K562 (cell line): ENCODE measurements at regions not wholly inside any gene's neighbourhood (a gene's known extent, or its start where the extent isn't known, plus 50 kb on each side); places are given as distances from the start of the nearest gene placed in this dataset.

ENCODE experiments used
- ATAC-seq: fragments of 200-7000 bp; cut with Tn5 transposase; 3 replicates; pipeline ENCODE4 v1.9.1; 2020; ENCODE audit warnings: moderate library complexity
- BruUV-seq: library from RNA; stranded (reverse); fragments of 400-500 nt; replicated peaks from 2 replicates; lab custom pipeline; 2021; lab: Mats Ljungman, UMichigan
- CTCF ChIA-PET: fragments of 300-600 bp; formaldehyde crosslinking; extraction: SDS; loops from one replicate; lab custom pipeline; 2021; ENCODE audit warnings: low intra/inter-chr PET ratio; lab: Yijun Ruan, JAX
- POLR2A ChIA-PET: fragments of 300-600, 350-650 bp; sonication (Branson Sonifier 250); formaldehyde crosslinking; extraction: SDS; loops from one replicate; lab custom pipeline; 2021; ENCODE audit warnings: antibody characterized with exemption, inconsistent platforms; lab: Yijun Ruan, JAX
- DNase-seq, 4 experiments: peaks; one replicate each; pipeline versions ENCODE4 v3.0.0 to v3.0.0-alpha.2; 2011 to 2018; ENCODE audit warnings: low spot score in 3 of 4, mixed read lengths in 3 of 4; ENCODE audit errors: extremely low read depth in 1 of 4
- FAIRE-seq: peaks from 2 replicates; lab custom pipeline; 2011; peaks lifted over from hg19 to GRCh38; lab: Jason Lieb, UNC
- H2AFZ ChIP-seq: 2 replicates; pipeline ENCODE4 v1.6.0; 2011; ENCODE audit warnings: low read depth, low read length, control low read depth, inconsistent platforms
- H3K27ac ChIP-seq: fragments of 200-600 bp; 3 replicates; pipeline ENCODE4 v1.8.0; 2011; ENCODE audit warnings: low read depth, mild to moderate bottlenecking, control low read depth, inconsistent platforms, low read length, moderate library complexity, mixed read lengths; ENCODE audit errors: extremely low read depth
- H3K27me3 ChIP-seq, 2 experiments: fragments of 300-600 bp in 1 of 2; 2 replicates in 1 of 2; 3 replicates in 1 of 2; pipeline versions ENCODE4 v1.6.0 to v1.8.0; 2011; ENCODE audit warnings: inconsistent platforms in 2 of 2, low read length in 2 of 2, mild to moderate bottlenecking in 1 of 2, mixed read lengths in 1 of 2, moderate library complexity in 1 of 2; ENCODE audit not compliant: control insufficient read depth in 2 of 2, insufficient read depth in 2 of 2
- H3K36me3 ChIP-seq: fragments of 300-600 bp; 3 replicates; pipeline ENCODE4 v1.8.0; 2011; ENCODE audit warnings: mild to moderate bottlenecking, low read length, inconsistent platforms; ENCODE audit not compliant: control insufficient read depth, insufficient read depth
- H3K4me1 ChIP-seq, 2 experiments: fragments of 200-600 bp in 1 of 2; replicated peaks in 1 of 2; 2 replicates in 1 of 2; 3 replicates in 1 of 2; pipeline versions ENCODE4 v1.5.1 to v1.8.0; 2011; ENCODE audit warnings: inconsistent platforms in 2 of 2, low read length in 2 of 2, mild to moderate bottlenecking in 1 of 2, mixed read lengths in 1 of 2, moderate library complexity in 1 of 2; ENCODE audit not compliant: control insufficient read depth in 2 of 2, insufficient read depth in 2 of 2
- H3K4me2 ChIP-seq: 2 replicates; pipeline ENCODE4 v1.6.1; 2011; ENCODE audit warnings: low read length, control low read depth, inconsistent platforms, mixed read lengths; ENCODE audit not compliant: insufficient read depth
- H3K4me3 ChIP-seq: fragments of 200-600 bp; sonication (generic), shearing (Covaris generic); 2 replicates; pipeline ENCODE4 v1.5.1; 2016; ENCODE audit warnings: control low read depth, inconsistent platforms
- H3K79me2 ChIP-seq: fragments of 200-600 bp; 3 replicates; pipeline ENCODE4 v1.8.0; 2011; ENCODE audit warnings: low read length, inconsistent platforms; ENCODE audit not compliant: control insufficient read depth, insufficient read depth
- H3K9ac ChIP-seq, 2 experiments: 2 replicates each; pipeline versions ENCODE4 v1.6.0 to v1.6.1; 2011; ENCODE audit warnings: low read depth in 2 of 2, low read length in 2 of 2, control low read depth in 1 of 2, inconsistent platforms in 1 of 2, mild to moderate bottlenecking in 1 of 2, mixed read lengths in 1 of 2; ENCODE audit not compliant: insufficient read depth in 1 of 2
- H3K9me1 ChIP-seq: one replicate; pipeline ENCODE4 v1.6.0; 2011; ENCODE audit warnings: inconsistent platforms, mild to moderate bottlenecking, low read length, moderate library complexity; ENCODE audit not compliant: control insufficient read depth, insufficient read depth
- H3K9me3 ChIP-seq: replicated peaks from 2 replicates; pipeline ENCODE4 v1.5.1; 2011; ENCODE audit warnings: low read depth, low read length, inconsistent platforms; ENCODE audit not compliant: control insufficient read depth, insufficient read depth
- H4K20me1 ChIP-seq: replicated peaks from 2 replicates; pipeline ENCODE4 v1.6.1; 2011; ENCODE audit warnings: low read length, inconsistent platforms, mixed read lengths; ENCODE audit not compliant: control insufficient read depth, insufficient read depth
- CGGBP1 ChIP-seq: fragments of 250-450 bp; sonication (Bioruptor Pico); IDR thresholded peaks from 2 replicates; pipeline ENCODE4 v1.9.0; 2021; ENCODE audit warnings: mild to moderate bottlenecking
- CHD2 ChIP-seq: IDR thresholded peaks from 2 replicates; pipeline ENCODE4 v1.6.1; 2011; ENCODE audit warnings: low read depth, low read length
- FOXK1 ChIP-seq: sonication (generic); formaldehyde crosslinking; IDR thresholded peaks from 2 replicates; pipeline ENCODE4 v1.8.0; 2022; ENCODE audit warnings: missing genetic modification reagents, mild to moderate bottlenecking, borderline replicate concordance
- FUS ChIP-seq: fragments of 200-400 bp; formaldehyde crosslinking; optimal IDR thresholded peaks from 2 replicates; pipeline ENCODE3; 2017; ENCODE audit warnings: low read depth, low read length
- HMG20A ChIP-seq: fragments of 450-650 bp; formaldehyde crosslinking; conservative IDR thresholded peaks from 2 replicates; pipeline ENCODE4 v1.4.0; 2020; ENCODE audit warnings: mild to moderate bottlenecking, mixed read lengths
- JUND ChIP-seq, 2 experiments: IDR thresholded peaks; 2 replicates in 1 of 2; 3 replicates in 1 of 2; pipeline ENCODE4 v1.6.1; 2011; ENCODE audit warnings: borderline replicate concordance in 2 of 2, low read depth in 2 of 2, low read length in 2 of 2, improper control_type of control experiment in 1 of 2, missing biosample characterization in 1 of 2, missing genetic modification characterization in 1 of 2, missing genetic modification reagents in 1 of 2
- LARP7 ChIP-seq: fragments of 450-650 bp; IDR thresholded peaks from 2 replicates; pipeline ENCODE4 v1.6.1; 2016
- NFATC3 ChIP-seq: fragments of 450-650 bp; IDR thresholded peaks from 2 replicates; pipeline ENCODE4 v1.6.1; 2017; ENCODE audit warnings: mild to moderate bottlenecking
- NFE2 ChIP-seq: IDR thresholded peaks from 2 replicates; pipeline ENCODE4 v1.6.1; 2014; ENCODE audit warnings: antibody characterized with exemption, low read depth
- NFRKB ChIP-seq: fragments of 450-650 bp; IDR thresholded peaks from 2 replicates; pipeline ENCODE4 v1.6.1; 2016; ENCODE audit warnings: low read depth
- PHB ChIP-seq: fragments of 250-450 bp; sonication (Bioruptor Pico); IDR thresholded peaks from 2 replicates; pipeline ENCODE4 v1.5.0; 2021
- SMARCE1 ChIP-seq: fragments of 450-650 bp; IDR thresholded peaks from 2 replicates; pipeline ENCODE4 v1.7.1; 2016; ENCODE audit warnings: mild to moderate bottlenecking
- ZKSCAN8 ChIP-seq: fragments of 200-800 bp; sonication (Bioruptor generic); IDR thresholded peaks from 2 replicates; pipeline ENCODE4 v1.6.1; 2016; ENCODE audit warnings: missing genetic modification characterization, missing compliant biosample characterization
- ZNF134 ChIP-seq: fragments of 250-450 bp; sonication (Bioruptor Pico); conservative IDR thresholded peaks from 2 replicates; pipeline ENCODE4 v1.4.0; 2020
- ZNF140 ChIP-seq: fragments of 250-450 bp; sonication (Bioruptor Pico); IDR thresholded peaks from 2 replicates; pipeline ENCODE4 v1.8.0; 2021; ENCODE audit warnings: moderate library complexity, mild to moderate bottlenecking, inconsistent platforms
- ZNF217 ChIP-seq: sonication (generic); formaldehyde crosslinking; IDR thresholded peaks from 2 replicates; pipeline ENCODE4 v1.8.0; 2022; ENCODE audit warnings: mild to moderate bottlenecking, missing genetic modification reagents
- ZNF449 ChIP-seq: fragments of 250-450 bp; sonication (Bioruptor Pico); IDR thresholded peaks from 2 replicates; pipeline ENCODE4 v1.8.0; 2022; ENCODE audit warnings: moderate library complexity, mild to moderate bottlenecking, inconsistent platforms
- WGBS: fragments of 100-300 bp; shearing (Covaris generic); methylation state at CpG from one replicate; pipeline ENCODE4 v1.1.6; 2016; ENCODE audit warnings: low coverage, mixed read lengths; ENCODE audit not compliant: insufficient coverage; ENCODE audit errors: missing lambda C conversion rate; 5-methylcytosine and 5-hydroxymethylcytosine counted together
- in situ Hi-C: fragments of 300-500 bp; cut with MboI; formaldehyde crosslinking; loops from 4 replicates; pipeline ENCODE4 v1.15.0; 2018; ENCODE audit warnings: inconsistent platforms, mixed read lengths
- intact Hi-C: fragments of 100-400 bp; cut with micrococcal nuclease; formaldehyde crosslinking; loops from 2 replicates; pipeline ENCODE4 v1.14.2; 2022
- TF ChIP-seq, protein P1 (sequence below), 2 experiments: fragments of 150-350 bp in 1 of 2; IDR thresholded peaks; 2 replicates each; pipeline ENCODE4 v1.6.1; 2012 to 2016; ENCODE audit warnings: low read depth in 2 of 2, low read length in 2 of 2, mild to moderate bottlenecking in 1 of 2, moderate library complexity in 1 of 2

GRCh38 chr2:506451-506850, 170.8 kb downstream of the TMEM18 start (continued):
- TF ChIP-seq, protein P1, sequence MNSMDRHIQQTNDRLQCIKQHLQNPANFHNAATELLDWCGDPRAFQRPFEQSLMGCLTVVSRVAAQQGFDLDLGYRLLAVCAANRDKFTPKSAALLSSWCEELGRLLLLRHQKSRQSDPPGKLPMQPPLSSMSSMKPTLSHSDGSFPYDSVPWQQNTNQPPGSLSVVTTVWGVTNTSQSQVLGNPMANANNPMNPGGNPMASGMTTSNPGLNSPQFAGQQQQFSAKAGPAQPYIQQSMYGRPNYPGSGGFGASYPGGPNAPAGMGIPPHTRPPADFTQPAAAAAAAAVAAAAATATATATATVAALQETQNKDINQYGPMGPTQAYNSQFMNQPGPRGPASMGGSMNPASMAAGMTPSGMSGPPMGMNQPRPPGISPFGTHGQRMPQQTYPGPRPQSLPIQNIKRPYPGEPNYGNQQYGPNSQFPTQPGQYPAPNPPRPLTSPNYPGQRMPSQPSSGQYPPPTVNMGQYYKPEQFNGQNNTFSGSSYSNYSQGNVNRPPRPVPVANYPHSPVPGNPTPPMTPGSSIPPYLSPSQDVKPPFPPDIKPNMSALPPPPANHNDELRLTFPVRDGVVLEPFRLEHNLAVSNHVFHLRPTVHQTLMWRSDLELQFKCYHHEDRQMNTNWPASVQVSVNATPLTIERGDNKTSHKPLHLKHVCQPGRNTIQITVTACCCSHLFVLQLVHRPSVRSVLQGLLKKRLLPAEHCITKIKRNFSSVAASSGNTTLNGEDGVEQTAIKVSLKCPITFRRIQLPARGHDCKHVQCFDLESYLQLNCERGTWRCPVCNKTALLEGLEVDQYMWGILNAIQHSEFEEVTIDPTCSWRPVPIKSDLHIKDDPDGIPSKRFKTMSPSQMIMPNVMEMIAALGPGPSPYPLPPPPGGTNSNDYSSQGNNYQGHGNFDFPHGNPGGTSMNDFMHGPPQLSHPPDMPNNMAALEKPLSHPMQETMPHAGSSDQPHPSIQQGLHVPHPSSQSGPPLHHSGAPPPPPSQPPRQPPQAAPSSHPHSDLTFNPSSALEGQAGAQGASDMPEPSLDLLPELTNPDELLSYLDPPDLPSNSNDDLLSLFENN (IDR thresholded peaks at IDR 0.05; ENCODE audit: low read depth in 2 of 2, low read length in 2 of 2) = no peak
- TF ChIP-seq, all 486 proteins: peak for 0

GRCh38 chr2:505941-506340, 171.3 kb downstream of the TMEM18 start:
- no peak for DNase-seq
- intact Hi-C loops (no loop called here), in situ Hi-C loops (no loop called here)
- WGBS = 2% methylated on average over 8 of the region's 8 CpGs
- no peak overlapping the region for H3K4me2 ChIP-seq
- ChIA-PET POLR2A (interaction anchor here (0.7 to 0.8 kb wide), 2 partner anchors 64 to 193 kb away, joined by 3 read pairs; no protein-coding TSS in a partner anchor), CTCF (no interaction called here)
- H4K20me1 ChIP-seq = no peaks in the 10 kb centered on the region
- no peak overlapping the region for H3K4me3 ChIP-seq
- H3K9ac ChIP-seq = no peak overlapping the region
- no peak for ATAC-seq
- no peaks in the 10 kb centered on the region for H3K36me3 ChIP-seq
- H3K9me3 ChIP-seq = no peaks in the 10 kb centered on the region
- no peaks in the 10 kb centered on the region for H3K9me1 ChIP-seq
- H3K4me1 ChIP-seq = no peaks in the 10 kb centered on the region
- no peak overlapping the region for H2AFZ ChIP-seq
- BruUV-seq = no TSS peak
- no peaks in the 10 kb centered on the region for H3K79me2 ChIP-seq
- TF ChIP-seq PHB (CRISPR knock-in tag) (no peak), NFATC3 (no peak), NFRKB (no peak), HMG20A (no peak), JUND (IDR thresholded peaks at IDR 0.05; ENCODE audit: borderline replicate concordance, low read depth, low read length) (no peak), JUND (tag; IDR thresholded peaks at IDR 0.05; ENCODE audit: borderline replicate concordance, low read depth, low read length) (no peak), LARP7 (no peak), NFE2 (no peak), SMARCE1 (no peak), ZNF449 (CRISPR knock-in tag) (no peak), ZNF217 (CRISPR knock-in tag) (no peak), ZNF140 (CRISPR knock-in tag) (no peak), ZNF134 (CRISPR knock-in tag) (no peak), ZKSCAN8 (no peak), FUS (no peak), CHD2 (no peak), CGGBP1 (CRISPR knock-in tag) (no peak), FOXK1 (no peak)
- H3K27ac ChIP-seq = no peak overlapping the region
- no peak for FAIRE-seq
- H3K27me3 ChIP-seq = peaks cover 9 to 31% of the 10 kb centered on the region in 2 experiments; a peak in 4 of 5 replicates
